H1 (cell line): ENCODE measurements at regions not wholly inside any gene's neighbourhood (a gene's known extent, or its start where the extent isn't known, plus 50 kb on each side); places are given as distances from the start of the nearest gene placed in this dataset.

ENCODE experiments used
- JUND ChIP-seq: IDR thresholded peaks from 2 replicates; pipeline ENCODE4 v1.6.1; 2011; ENCODE audit warnings: mild to moderate bottlenecking, improper control_type of control experiment, low read length
- NRF1 ChIP-seq: IDR thresholded peaks from 2 replicates; pipeline ENCODE4 v1.6.1; 2011; ENCODE audit warnings: mild to moderate bottlenecking, low read depth, low read length, improper control_type of control experiment
- TAF1 ChIP-seq: IDR thresholded peaks from 2 replicates; pipeline ENCODE4 v1.6.1; 2011; ENCODE audit warnings: mild to moderate bottlenecking, low read depth, low read length

DNA sequence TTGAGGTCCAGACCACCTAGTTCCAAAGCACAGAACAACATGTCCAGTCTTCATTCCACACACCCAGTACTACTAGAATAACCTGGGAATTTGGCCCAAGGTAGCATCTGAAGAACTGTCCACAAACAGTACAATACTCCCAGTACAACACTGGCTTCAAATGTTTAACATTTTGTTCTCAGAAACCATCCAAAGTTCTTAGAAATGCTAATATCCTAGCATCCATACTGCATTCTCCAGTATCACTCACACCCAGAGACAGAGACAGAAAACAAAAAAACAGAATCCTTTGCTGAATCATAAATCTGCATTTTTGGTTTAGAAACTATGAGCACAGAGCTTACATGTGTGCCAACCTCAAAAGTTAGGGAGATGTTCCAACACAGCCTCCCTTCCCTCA lies 490.8 kb downstream of the FOXO1 start (continued):
- TF ChIP-seq NRF1 (no peak), JUND (no peak), TAF1 (no peak)
